GM21786 (cell line): ENCODE measurements at regions not wholly inside any gene's neighbourhood (a gene's known extent, or its start where the extent isn't known, plus 50 kb on each side); places are given as distances from the start of the nearest gene placed in this dataset.
"Not testable (repeated sequence)": the region's sequence is repeated elsewhere in the genome, so short reads cannot be mapped to it uniquely, and the experiment has no call there.

Experiments used
- ATAC-seq: cut with Tn5 transposase; IDR thresholded peaks from one replicate; pipeline ENCODE4 v1.9.1; 2021; ENCODE audit not compliant: unreplicated experiment

DNA sequence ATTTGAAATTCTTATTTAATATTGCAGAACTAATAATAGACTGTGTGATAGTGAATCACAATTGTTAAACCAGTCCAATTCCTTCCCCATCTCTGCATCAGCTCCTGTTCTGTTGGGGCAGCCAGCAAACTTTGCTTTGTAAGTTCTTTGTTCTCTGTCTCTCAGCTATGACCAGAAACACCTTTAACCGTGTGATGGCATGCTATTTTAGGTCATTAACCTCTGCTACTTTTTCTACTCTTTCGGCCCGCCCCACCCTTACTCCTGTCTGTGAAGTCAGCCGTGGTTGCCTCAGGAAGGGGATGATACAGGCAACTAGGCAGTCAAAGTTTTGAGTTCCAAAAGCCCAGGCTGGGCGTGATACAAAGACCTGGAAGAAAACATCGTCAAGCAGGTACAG lies 51.3 kb upstream of the EGFL6 start:
- no peak for ATAC-seq

DNA sequence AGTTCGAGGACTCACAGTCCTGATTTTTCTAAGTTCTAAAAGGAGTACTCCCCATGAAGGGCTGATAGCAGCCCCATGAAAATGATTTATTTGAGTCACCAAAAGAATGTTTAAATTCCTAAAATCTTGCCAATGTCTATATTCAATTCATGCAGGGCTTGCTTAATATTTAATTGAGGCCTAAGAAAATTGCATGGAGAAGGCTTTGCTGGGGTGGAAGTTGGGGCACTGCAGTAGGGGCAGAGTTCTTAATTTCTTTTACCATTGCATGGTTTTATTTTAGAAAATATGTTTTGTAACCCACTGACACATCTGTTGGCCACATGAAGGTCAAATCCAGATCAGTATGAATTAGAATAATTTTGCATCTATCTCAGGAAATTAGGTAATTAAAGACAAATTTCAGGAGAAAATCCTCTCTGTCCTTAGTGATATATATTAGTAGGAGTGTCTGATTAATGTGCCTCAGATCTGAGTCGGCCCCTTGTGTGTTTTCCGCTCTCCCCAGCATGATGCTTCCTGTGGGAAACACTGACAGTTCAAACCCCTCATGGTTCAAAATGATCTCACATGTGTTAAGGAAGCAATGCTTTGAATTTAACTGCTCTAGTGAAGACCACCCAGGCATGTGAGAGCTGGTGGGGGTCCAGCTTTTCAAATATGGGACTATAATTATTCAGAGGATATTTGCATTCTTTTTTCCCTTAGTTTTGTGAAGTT lies 54.0 kb upstream of the EGFL6 start:
- ATAC-seq = no peak

DNA sequence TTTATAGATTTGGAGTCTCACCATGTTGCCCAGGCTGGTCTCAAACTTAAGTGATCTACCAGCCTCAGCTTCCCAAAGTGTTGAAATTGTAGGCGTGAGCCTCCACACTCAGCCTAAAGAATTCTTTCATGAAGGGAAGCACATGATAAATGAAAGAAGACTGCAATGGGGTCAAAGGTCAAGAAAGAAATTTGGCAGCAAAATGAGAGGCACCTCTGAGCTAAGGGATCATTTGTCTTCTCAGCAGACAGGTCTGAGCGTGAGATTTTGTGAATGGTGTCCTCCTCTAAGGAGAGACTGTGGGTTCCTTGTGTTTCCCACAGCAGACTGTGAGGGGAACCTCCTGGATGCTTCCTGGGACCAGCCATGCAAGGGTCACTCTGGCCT lies 57.5 kb upstream of the EGFL6 start:
- no peak for ATAC-seq

DNA sequence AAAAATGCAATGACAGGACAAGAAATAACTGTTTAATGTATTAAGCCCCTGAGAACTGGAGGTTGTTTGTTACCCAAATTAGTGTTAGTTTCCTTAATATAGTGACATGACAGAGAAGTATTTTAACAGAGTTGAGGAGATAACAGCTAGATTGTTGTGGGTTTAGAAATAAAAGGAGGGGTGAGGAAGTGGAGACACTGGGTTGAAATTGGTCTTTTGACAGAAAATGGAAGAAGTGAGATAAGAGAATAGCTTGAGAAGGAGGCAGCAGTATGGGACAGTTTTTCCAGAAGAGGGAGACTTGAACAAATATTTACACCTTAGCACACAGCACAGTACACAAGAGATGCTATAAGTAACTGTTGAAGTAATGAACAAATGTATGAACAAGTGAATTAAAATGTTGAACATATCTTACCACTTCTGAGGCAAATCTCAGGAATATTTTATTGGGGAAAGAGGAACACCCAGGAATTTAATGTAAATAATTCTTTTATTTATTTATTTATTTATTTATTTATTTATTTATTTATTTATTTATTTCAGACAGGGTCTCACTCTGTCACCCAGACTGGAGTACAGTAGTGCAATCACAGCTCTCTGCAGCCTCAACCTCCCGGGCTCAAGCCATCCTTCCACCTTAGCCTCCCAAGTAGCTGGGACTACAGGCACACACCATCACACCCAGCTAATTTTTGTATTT lies 58.0 kb upstream of the EGFL6 start:
- no peak for ATAC-seq

DNA sequence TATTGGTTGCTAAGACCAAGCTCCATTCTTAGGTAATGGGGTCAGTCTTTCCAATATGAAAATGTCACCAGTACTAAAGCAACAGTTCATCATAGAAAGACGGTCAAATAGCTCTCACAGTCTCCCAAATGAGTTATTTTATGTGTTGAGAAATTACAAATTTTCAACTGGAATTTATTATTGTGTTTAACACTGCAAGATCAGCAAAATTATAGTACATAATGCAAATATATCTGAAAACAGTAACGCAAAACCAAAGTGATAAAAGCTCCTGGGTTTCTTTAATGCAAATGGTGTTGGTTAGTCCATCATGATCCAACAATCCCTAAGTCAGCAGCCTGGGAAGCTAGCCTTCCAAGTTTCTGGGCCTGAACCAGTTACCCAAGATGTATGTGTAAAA lies 61.5 kb upstream of the EGFL6 start:
- ATAC-seq = no peak

DNA sequence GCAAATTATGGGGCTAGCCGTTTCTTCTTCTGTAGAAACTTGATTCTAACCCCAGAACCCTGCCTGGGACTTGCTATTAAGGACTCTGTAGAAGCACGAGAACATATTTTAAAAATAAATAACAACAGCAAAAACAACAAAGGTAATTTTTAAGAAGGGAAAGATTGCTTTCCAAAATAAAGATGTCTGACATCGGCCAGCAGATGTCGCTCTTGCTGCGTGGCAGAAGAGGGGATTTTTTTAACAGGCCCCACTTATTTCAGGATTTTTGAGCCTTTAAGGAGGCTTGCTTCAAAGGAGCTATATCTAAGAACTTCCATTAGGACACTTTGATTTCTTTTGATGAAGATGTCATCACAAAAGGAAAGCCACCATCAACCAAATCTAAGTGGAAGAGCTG lies 62.8 kb upstream of the EGFL6 start:
- no peak for ATAC-seq

DNA sequence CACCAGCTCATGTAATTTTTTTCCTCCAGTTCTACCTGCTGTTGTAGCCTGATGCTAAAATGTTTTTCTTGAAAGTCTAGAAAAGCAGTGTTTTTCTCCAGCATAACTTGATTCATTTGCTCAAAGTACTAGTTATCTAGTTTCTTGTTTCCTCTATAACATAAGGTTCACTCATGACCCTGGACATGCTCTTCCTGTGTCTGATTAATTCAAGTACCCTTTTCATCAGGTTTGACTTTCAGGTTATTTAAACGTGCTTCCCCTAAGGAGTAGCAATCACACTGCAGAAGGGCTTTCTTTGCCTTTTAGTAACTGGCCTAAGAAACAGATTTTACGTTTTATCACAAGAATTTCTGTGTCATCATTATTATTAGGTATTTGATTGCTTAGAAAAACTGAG lies 66.8 kb upstream of the EGFL6 start:
- no peak for ATAC-seq

DNA sequence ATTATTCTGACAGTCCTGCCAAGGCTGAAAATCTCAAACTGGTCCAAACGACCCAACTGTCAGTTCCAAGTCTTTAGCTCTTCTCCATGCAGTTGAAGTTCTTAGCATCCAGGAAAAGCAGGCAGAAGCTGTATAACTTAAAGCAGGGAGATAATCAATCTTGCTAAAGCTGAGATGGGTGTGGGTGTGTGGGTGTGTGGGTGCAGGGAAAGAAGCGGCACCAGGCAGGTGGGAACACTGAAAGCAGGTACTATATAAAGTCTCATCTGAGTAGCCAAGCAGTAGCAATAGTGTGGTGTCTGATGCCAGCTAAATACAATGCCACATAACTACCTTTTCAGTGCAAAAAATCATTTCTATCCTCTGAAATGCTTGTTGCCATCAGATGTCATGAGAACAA lies 69.7 kb upstream of the EGFL6 start:
- ATAC-seq = no peak

DNA sequence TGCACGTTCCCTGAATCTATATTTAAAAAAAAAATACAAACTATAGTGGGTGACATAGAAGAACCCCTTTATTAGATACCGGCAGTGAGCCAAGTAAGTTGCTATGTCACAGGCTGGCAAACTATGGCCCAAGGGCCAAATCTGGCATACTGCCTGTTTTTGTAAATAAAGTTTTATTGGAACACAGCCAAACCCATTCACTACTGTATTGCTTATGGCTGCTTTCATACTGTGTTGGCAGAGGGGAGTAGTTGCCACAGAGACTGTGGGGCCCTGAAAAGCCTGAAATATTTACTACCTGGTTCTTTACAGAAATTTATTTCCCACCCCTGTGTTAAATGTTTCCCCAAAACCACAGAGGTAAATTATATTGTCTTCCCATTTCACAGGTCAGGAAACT lies 71.2 kb upstream of the EGFL6 start:
- no peak for ATAC-seq

DNA sequence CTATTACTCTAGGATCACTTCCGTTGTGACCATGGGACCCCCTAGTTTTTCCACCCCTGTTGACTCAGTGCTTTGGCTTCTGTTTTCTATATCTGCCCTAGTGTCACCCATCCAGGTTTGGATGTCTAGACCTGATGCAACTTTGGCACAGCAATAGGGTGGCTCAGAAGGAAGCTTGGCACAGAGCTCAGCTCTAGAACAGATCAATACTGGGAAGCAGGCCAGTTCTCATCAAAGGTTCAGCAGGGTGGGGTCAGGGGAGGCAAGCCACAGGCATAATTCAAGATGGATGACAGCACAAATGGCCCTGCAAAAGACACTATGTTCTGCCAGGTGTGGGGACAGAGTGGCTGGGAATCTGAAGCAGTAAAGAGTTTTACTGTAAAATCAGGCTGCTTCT lies 74.2 kb upstream of the EGFL6 start:
- ATAC-seq = no peak

DNA sequence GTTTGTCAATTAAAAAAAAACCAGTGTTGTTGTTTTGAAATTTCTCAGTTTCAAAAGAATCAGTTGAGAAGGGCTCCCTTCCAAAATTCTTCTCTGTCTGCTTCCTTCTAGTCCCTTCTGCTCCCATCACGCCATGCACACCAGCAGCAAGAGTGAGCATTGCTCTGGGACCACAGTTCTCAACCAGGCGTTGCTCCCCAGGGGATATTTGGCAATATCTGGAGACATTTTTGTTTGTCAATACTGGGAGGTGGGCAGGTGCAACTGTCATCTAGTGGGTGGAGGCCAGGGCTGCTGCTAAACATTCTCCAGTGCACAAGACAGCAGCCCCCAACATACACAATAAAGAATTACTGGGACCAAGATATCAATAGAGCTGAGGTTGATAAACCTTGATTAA lies 74.8 kb upstream of the EGFL6 start:
- ATAC-seq = no peak

DNA sequence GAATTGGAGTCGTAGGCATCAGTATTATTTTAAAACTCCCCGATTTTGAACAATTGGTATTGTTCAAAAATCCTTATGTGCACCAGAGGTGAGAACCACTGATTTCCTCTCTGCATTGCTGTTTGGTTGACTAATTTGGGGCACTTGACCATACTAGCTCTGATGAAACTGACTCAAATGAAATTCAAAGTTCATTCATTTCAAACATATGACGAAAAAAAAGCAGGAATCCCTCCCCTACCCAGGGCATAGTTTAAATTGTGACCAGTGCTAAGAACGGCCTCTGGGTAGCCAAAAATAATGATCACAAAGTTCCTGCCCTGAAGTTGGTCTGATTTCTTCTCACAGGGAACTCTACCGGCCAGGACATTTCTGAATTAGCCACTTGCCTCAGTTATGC lies 75.7 kb upstream of the EGFL6 start:
- ATAC-seq = no peak

DNA sequence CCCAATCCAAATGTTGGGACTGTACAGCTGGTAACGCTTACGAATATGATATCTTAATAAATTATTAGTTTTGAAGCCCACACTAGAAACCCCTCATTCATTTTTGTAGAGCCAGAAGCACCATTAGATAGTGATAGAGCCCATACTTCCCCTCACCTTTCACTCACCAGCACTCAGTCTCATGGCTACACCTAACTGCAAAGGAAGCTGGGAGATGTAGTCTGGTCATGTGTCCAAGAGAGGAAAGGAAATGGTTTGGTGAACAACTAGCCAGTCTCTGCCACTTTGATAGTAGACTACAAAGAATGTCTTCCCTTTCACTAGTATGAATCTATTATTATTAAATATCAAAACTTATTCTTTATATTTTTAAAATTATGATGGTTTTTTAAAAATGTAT lies 77.1 kb upstream of the EGFL6 start:
- no peak for ATAC-seq

DNA sequence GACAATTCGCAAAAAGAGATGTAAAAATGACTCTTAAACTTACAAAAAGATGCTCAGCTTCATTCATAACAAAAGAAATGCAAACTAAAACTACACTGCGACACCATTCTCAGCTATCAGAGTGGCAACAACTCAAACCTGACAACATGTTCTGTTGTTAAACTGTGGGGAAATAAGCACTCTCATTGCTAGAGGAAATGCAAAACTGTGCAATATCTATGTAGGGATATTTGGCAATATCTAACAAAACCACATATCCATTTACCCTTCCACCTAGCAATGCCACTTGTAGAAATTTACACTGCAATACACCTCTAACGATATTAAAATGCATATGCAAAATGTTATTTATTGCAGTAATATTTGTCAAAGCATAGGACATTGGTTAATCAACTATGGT lies 78.3 kb upstream of the EGFL6 start:
- ATAC-seq = no peak

DNA sequence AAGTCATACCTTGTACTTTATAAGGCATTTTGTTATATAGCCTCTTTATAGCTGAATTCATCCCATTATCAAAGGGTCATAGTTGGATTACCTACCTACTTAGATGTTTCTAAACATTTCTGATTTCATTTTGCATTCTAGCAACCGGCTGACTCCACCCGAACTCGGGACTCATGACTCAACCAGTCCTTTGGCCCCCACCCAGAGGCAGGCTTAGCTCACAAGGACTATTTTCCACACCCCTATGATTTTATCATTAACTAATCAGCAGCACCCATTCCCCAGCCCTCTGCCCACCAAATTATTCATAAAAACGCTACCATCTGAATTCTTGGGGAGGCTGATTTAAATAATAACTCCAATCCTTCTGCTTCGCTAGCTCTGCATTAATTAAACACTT lies 79.9 kb upstream of the EGFL6 start:
- ATAC-seq = no peak

DNA sequence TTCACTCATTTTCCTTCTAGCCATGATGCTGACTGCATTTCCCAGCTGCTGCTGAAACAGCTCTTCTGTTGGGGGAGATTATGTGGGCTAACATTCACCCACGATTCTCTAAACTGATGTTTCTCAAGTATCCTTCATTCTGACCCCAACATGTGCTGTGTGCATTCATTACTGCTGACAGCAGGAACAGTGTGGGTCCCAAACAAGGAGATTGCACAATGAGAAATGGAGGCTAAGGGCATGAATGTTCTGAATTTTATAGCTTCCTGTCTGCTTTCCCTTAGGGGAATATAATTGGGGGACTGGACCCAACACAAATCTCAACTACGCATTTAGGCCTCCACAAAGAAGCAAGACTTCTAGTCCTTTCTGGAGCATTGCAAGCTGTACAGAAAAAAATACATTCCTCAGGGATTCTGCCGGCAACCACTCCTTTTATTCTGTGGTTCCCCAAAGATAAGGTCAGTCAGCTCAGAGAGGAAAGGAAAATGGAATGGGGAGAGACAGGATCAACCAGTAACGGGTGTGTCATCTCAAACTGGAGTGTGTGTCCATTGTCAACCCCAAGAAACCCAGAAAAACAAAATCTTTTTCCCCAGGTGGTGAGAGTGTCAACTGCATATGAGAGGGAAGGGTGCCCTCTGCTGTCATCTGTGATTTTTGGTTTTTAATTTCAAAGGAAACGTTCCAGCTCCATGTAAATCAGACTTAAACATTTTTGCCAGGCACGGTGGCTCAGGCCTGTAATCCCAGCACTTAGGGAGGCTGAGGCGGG lies 81.5 kb upstream of the EGFL6 start:
- peak; percentile 61 for ATAC-seq

DNA sequence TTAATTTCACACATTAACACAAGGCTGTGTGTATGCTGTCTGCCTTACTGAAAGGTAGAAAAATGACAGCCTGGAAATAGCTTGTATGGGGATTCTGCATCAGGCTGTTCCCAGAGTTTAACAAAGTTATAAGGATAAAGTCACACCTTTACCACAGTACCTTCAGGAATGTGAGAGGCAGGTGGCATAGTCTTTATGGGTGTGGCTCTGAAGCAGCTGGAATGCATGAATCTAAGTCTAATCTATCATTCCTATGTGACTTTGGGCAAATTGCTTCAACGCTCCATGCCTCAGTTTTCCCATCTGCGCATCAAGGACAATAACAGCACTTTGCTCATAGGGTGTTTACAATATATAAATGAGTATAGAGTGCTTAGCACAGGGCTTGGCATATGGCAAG lies 84.2 kb upstream of the EGFL6 start:
- no peak for ATAC-seq

DNA sequence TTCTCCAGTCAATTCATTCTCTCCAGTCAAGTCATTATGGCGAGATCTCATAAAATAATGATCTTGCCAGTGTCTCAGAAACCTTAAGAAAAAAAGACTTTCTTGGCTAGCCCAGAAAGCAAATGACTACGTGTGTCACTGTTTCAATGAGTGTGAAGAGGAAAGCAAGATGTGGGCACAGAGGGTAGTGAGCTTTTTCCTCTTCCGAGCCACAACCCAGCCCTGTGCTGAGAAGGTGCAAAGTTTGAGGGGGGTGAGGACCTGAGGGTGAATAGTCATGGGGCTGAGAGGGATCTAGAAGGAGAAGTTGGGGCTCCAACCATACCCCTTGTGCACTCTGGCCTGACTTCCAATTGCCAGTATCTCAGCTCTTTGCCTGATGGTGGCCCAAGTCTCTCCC lies 85.6 kb upstream of the EGFL6 start:
- ATAC-seq = no peak

DNA sequence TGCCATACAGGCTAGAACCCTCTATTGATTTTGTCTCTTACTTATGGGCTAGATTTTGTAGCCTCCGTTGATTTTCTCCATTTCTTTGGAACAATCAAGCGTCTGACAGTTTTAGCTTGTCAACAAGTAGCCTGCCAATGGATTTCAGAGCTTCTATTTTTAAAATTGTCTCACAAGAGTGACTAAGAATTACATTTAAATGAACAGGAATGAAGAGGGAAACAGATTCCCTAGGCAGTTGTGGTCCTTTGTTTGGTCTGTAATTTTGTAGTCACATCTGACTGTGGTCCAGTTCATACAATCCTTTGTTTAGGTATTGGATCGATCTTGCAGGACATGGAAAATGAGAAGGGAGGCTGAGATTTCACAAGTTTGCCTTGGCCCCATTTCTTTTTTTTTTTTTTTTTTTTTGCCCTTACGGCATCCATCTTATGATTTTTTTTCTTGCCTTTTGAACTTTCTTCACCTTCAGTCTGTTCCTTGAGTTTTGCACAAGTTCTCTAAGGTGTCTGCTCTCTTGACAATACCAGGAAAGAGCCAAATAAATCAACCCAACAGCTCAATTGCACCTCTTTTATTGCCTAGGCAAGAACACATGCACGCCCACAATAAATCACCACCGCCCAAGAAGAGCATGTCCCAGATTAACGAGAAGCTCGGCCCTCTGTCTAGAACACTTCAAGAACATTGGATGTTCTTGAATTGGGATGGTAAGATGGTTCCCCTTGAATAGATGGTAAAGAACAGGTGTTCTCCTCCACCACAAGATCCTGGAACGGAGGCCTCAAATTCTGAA lies 86.5 kb upstream of the EGFL6 start:
- ATAC-seq = no peak

DNA sequence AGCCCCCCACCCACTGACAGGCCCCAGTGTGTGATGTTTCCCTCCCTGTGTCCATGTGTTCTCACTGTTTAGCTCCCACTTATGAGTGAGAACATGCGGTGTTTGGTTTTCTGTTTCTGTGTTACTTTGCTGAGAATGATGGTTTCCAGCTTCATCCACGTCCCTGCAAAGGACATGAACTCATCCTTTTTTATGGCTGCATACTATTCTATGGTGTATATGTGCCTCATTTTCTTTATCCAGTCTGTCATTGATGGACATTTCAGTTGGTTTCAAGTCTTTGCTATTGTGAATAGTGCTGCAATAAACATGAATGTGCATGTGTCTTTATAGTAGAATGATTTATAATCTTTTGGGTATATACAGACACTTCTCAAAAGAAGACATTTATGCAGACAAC lies 88.6 kb upstream of the EGFL6 start:
- not testable (repeated sequence) for ATAC-seq

DNA sequence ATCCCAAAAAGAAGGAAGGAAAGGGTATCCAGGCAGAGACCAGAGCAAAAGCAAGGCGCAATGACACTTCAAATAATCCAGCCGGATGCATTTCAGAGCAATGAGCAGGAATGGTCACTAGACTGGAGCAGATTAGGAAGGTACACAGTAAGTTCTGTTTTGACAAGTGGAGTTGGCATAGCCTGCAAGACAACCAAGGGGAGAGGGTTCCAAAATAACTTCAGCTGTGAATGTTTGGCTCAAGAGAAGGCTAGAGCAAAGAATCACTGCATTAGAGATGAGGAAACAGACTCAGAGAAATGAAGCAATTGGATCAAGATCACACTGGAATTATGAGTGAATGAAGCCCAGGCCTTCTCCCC lies 90.0 kb upstream of the EGFL6 start:
- ATAC-seq = no peak
